Progenitor cell of endocrine pancreas (in vitro differentiated cells): ENCODE measurements at regions not wholly inside any gene's neighbourhood (a gene's known extent, or its start where the extent isn't known, plus 50 kb on each side); places are given as distances from the start of the nearest gene placed in this dataset.
"Not testable (repeated sequence)": the region's sequence is repeated elsewhere in the genome, so short reads cannot be mapped to it uniquely, and the experiment has no call there.

Experiments
- DNase-seq: peaks from one replicate; pipeline ENCODE4 v3.0.0; 2021; ENCODE audit warnings: low spot score; ENCODE audit not compliant: unreplicated experiment
- H3K27ac Mint-ChIP-seq: 2 replicates; pipeline ENCODE4 v1.8.0; 2021; ENCODE audit warnings: mild to moderate bottlenecking, moderate library complexity, mixed read lengths
- H3K27me3 Mint-ChIP-seq: 2 replicates; pipeline ENCODE4 v1.8.0; 2021; ENCODE audit warnings: mixed read lengths
- H3K36me3 Mint-ChIP-seq: 2 replicates; pipeline ENCODE4 v1.8.0; 2022; ENCODE audit warnings: mixed read lengths; ENCODE audit not compliant: insufficient read depth
- H3K4me1 Mint-ChIP-seq: 2 replicates; pipeline ENCODE4 v1.8.0; 2021; ENCODE audit warnings: low read depth, mixed read lengths
- H3K4me3 Mint-ChIP-seq: 2 replicates; pipeline ENCODE4 v1.8.0; 2021; ENCODE audit warnings: low read depth, mild to moderate bottlenecking, moderate library complexity, mixed read lengths
- H3K9me3 Mint-ChIP-seq: 2 replicates; pipeline ENCODE4 v1.8.0; 2021; ENCODE audit warnings: low read depth, mixed read lengths
- TF ChIP-seq, protein P1 (sequence below): fragments of 200-600 bp; sonication (generic); IDR thresholded peaks from one replicate; pipeline ENCODE4 v1.5.0; 2021; ENCODE audit warnings: antibody characterized with exemption, mild to moderate bottlenecking; ENCODE audit not compliant: unreplicated experiment

DNA sequence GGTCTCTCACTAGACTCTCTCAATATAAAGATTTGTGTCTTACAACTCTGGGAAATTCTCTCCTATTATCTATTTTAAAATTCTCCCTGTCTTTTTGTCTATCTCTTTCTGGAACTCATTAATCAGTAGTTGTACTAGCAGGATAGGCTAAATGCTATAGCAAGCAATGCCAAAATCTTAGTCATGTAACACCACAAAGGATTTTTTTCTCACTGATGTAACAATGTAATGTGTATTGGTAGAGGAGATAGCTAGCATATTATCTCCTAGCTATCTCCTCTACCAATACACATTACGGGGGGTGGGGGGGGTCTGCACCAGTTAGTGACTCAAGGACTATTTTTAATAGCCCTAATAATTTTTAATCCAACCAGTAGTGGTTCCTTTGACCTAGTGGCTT lies 225.4 kb downstream of the KLHL28 start:
- H3K4me3 Mint-ChIP-seq: no peak overlapping the region
- DNase-seq: no peak
- TF ChIP-seq, protein P1, sequence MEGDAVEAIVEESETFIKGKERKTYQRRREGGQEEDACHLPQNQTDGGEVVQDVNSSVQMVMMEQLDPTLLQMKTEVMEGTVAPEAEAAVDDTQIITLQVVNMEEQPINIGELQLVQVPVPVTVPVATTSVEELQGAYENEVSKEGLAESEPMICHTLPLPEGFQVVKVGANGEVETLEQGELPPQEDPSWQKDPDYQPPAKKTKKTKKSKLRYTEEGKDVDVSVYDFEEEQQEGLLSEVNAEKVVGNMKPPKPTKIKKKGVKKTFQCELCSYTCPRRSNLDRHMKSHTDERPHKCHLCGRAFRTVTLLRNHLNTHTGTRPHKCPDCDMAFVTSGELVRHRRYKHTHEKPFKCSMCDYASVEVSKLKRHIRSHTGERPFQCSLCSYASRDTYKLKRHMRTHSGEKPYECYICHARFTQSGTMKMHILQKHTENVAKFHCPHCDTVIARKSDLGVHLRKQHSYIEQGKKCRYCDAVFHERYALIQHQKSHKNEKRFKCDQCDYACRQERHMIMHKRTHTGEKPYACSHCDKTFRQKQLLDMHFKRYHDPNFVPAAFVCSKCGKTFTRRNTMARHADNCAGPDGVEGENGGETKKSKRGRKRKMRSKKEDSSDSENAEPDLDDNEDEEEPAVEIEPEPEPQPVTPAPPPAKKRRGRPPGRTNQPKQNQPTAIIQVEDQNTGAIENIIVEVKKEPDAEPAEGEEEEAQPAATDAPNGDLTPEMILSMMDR: no peak
- H3K36me3 Mint-ChIP-seq: no peaks in the 10 kb centered on the region
- no peaks in the 10 kb centered on the region for H3K9me3 Mint-ChIP-seq
- H3K27me3 Mint-ChIP-seq: no peaks in the 10 kb centered on the region
- H3K27ac Mint-ChIP-seq: no peak overlapping the region
- peaks cover under 1% of the 10 kb centered on the region for H3K4me1 Mint-ChIP-seq

DNA sequence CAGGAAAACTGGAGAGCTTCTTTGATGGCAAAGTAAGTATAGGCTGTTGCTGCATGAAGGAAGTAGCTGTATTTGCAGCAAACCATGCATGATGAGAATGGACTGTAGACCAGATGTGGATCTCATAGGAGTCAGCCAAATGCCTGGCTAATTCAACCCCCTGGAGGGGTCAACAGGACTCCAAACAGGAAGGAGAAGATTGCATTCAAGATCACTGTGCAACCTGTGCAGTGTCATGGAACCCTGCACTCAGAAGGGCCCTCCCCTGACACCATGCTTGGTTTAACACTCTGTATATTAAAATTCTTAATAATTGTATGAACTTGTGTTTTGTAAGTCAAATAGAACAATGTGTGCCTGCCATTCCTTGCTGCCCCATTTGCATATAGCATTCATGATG lies 225.1 kb upstream of the FSCB start:
- TF ChIP-seq, protein P1: no peak
- DNase-seq: no peak
- Mint-ChIP-seq H3K4me1 (peaks cover 2% of the 10 kb centered on the region), H3K27ac (no peak overlapping the region), H3K4me3 (no peak overlapping the region), H3K27me3 (no peaks in the 10 kb centered on the region), H3K9me3 (no peaks in the 10 kb centered on the region), H3K36me3 (no peaks in the 10 kb centered on the region)

DNA sequence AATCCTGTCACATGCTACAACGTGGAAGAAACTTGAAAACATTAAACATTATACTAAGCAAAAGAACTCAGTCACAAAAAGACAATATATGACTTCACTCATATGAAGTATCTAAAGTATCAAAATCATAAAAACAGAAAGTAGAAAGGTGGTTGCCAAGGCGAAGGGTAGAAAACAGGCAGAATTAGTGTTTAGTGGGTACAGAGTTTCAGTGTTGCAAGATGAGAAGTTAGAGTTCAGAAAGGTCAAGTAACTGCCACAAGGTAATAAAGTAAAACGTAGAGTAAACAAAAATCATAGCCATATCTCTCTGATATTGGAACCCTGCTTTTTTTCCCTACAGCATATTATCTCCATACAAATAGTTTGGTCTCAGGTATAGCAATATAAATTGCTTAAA lies 223.8 kb upstream of the FSCB start:
- Mint-ChIP-seq H3K4me3 (no peak overlapping the region), H3K4me1 (peaks cover 2% of the 10 kb centered on the region)

DNA sequence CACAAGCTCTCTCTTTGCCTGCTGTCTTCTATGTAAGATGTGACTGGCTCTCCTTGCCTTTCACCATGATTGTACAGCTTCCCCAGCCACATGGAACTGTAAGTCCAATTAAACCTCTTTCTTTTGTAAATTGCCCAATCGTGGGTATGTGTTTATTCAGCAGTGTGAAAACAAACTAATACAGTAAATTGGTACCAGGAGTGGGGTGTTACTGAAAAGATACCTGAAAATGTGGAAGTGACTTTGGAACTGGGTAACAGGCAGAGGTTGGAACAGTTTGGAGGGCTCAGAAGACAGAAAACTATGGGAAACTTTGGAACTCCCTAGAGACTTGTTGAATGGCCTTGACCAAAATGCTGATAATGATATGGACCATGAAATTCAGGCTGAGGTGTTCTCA lies 214.3 kb upstream of the FSCB start:
- H3K9me3 Mint-ChIP-seq: peaks cover 32% of the 10 kb centered on the region
- DNase-seq, H3K36me3 Mint-ChIP-seq, H3K27ac Mint-ChIP-seq, H3K27me3 Mint-ChIP-seq, H3K4me1 Mint-ChIP-seq, H3K4me3 Mint-ChIP-seq: not testable (repeated sequence)

More for the DNA sequence above, 223.8 kb upstream of the FSCB start:
- peak overlapping the region; percentile 49 for H3K27ac Mint-ChIP-seq
- no peaks in the 10 kb centered on the region for H3K27me3 Mint-ChIP-seq
- no peaks in the 10 kb centered on the region for H3K36me3 Mint-ChIP-seq
- DNase-seq: no peak
- H3K9me3 Mint-ChIP-seq: no peaks in the 10 kb centered on the region
- TF ChIP-seq, protein P1: no peak

DNA sequence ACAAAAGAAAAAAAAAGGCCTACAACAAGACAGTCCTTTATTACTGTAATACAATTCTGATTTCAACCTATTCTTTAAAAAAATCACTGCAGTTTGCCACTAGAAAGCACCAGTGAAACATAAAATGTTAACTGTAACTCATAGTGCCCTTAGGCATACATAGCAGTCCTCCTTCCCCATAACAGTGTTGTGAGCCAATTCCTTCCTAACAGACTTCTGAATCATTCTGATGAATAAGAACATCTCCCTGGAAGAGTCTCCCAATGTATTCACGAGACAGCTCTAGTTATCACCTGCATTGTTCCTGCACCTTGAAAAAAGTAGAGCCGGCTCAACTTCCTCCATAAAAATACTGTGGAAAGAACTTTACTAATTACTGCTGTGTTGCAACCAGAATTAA lies 213.6 kb upstream of the FSCB start:
- Mint-ChIP-seq H3K27ac (no peak overlapping the region), H3K27me3 (no peaks in the 10 kb centered on the region), H3K36me3 (peaks cover 2% of the 10 kb centered on the region), H3K4me1 (no peaks in the 10 kb centered on the region), H3K9me3 (peaks cover 32% of the 10 kb centered on the region), H3K4me3 (no peak overlapping the region)
- TF ChIP-seq, protein P1: no peak
- DNase-seq: no peak

DNA sequence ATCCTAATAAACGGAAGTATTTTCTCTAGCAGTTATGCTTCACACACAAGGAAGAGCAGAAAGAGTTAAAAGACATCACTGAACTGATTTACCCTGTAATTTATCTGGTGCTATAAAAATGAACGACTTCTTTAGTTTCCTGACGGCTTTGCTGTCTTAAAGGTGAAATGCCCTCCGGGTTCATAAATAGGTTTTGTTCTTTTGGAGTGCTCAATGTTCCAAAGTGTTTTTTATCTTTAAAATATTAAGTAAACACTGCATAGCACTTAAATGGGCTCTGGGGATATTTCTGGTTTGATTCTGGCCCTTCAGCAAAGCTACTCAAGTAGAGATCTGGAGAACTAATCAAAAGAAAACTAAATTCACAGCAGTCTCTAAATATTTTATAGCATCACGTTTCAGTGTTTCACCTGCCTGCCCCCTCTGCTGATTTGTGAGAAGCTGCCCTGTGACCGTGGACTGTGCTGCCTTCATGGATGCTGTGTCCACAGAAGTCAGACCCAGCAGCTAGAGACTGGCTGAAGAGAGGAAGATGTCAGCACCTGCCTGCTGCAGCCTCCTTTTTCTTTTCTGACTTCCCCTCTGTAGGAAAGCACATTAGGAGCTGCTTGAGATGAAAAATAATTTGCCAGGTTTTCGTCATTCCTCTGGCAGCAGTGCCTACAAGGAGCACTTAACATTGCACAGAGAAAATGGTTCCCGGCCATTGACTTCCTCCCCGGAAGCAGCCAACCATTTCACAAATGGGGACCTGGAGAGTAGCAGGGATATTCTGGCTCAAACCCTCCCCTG lies 205.1 kb upstream of the FSCB start:
- no peak for DNase-seq
- no peaks in the 10 kb centered on the region for H3K9me3 Mint-ChIP-seq
- H3K27ac Mint-ChIP-seq: no peak overlapping the region
- no peaks in the 10 kb centered on the region for H3K4me1 Mint-ChIP-seq
- H3K27me3 Mint-ChIP-seq: no peaks in the 10 kb centered on the region
- H3K4me3 Mint-ChIP-seq: no peak overlapping the region
- H3K36me3 Mint-ChIP-seq: no peaks in the 10 kb centered on the region
- TF ChIP-seq, protein P1: no peak
